OCI-LY7 (cell line): ENCODE measurements at regions not wholly inside any gene's neighbourhood (a gene's known extent, or its start where the extent isn't known, plus 50 kb on each side); places are given as distances from the start of the nearest gene placed in this dataset.

Experiments used
- BruUV-seq: library from RNA; stranded (reverse); fragments of 400-500 nt; replicated peaks from 2 replicates; lab custom pipeline; 2021; lab: Mats Ljungman, UMichigan
- CTCF ChIA-PET: fragments of 300-600 bp; sonication (Branson Sonifier 250); formaldehyde crosslinking; loops from one replicate; lab custom pipeline; 2022; ENCODE audit warnings: antibody characterized with exemption; ENCODE audit not compliant: unreplicated experiment; lab: Charles Lee
- POLR2A ChIA-PET: fragments of 300-600 bp; sonication (Branson Sonifier 250); formaldehyde crosslinking; loops from one replicate; lab custom pipeline; 2022; ENCODE audit warnings: antibody characterized with exemption; lab: Charles Lee
- DNase-seq: peaks from one replicate; pipeline ENCODE4 v3.0.0-alpha.2; 2015; ENCODE audit warnings: low spot score
- H2AFZ ChIP-seq: fragments of 200-600 bp; sonication (generic), shearing (Covaris generic); 2 replicates; pipeline ENCODE4 v1.6.1; 2014; ENCODE audit warnings: mild to moderate bottlenecking, antibody characterized with exemption, low read length, moderate library complexity
- H3K27ac ChIP-seq: fragments of 200-600 bp; sonication (generic); 2 replicates; pipeline ENCODE4 v1.5.1; 2014; ENCODE audit warnings: mixed run types, low read depth, mild to moderate bottlenecking, moderate library complexity, low read length, inconsistent platforms; ENCODE audit not compliant: poor library complexity, severe bottlenecking
- H3K36me3 ChIP-seq: fragments of 200-600 bp; sonication (generic); 2 replicates; pipeline ENCODE4 v1.6.1; 2014; ENCODE audit warnings: mild to moderate bottlenecking, antibody characterized with exemption, low read length, moderate library complexity, mixed read lengths; ENCODE audit not compliant: insufficient read depth
- H3K4me1 ChIP-seq: fragments of 200-600 bp; sonication (generic); 2 replicates; pipeline ENCODE4 v1.5.1; 2014; ENCODE audit warnings: mild to moderate bottlenecking, low read length; ENCODE audit not compliant: insufficient read depth, poor library complexity, severe bottlenecking
- H3K4me2 ChIP-seq: fragments of 200-600 bp; sonication (generic); 2 replicates; pipeline ENCODE4 v1.6.1; 2014; ENCODE audit warnings: mild to moderate bottlenecking, low read length
- H3K4me3 ChIP-seq: fragments of 200-600 bp; sonication (generic); 2 replicates; pipeline ENCODE4 v1.5.1; 2014; ENCODE audit warnings: mild to moderate bottlenecking, low read depth, low read length; ENCODE audit not compliant: poor library complexity, severe bottlenecking
- H3K79me2 ChIP-seq: fragments of 200-600 bp; sonication (generic); 2 replicates; pipeline ENCODE4 v1.6.1; 2016; ENCODE audit warnings: low read depth, mild to moderate bottlenecking, low read length, moderate library complexity, mixed read lengths; ENCODE audit not compliant: insufficient read depth
- H3K9me2 ChIP-seq: fragments of 200-600 bp; sonication (generic); 2 replicates; pipeline ENCODE4 v1.6.1; 2016; ENCODE audit warnings: mild to moderate bottlenecking, low read length, mixed read lengths; ENCODE audit not compliant: insufficient read depth
- H3K9me3 ChIP-seq: fragments of 200-600 bp; sonication (generic); 2 replicates; pipeline ENCODE4 v1.6.1; 2014; ENCODE audit warnings: mild to moderate bottlenecking, mixed run types, low read length, mixed read lengths
- H4K20me1 ChIP-seq: fragments of 200-600 bp; sonication (generic); 2 replicates; pipeline ENCODE4 v1.6.1; 2014; ENCODE audit warnings: mild to moderate bottlenecking, antibody characterized with exemption, low read length, moderate library complexity, mixed read lengths; ENCODE audit not compliant: insufficient read depth
- CTCF ChIP-seq: fragments of 200-600 bp; sonication (generic); conservative IDR thresholded peaks from 2 replicates; pipeline ENCODE4 v1.5.1; 2014; ENCODE audit warnings: mild to moderate bottlenecking, antibody characterized with exemption, low read length, moderate library complexity, mixed read lengths
- EZH2phosphoT487 ChIP-seq: fragments of 200-600 bp; sonication (generic); IDR thresholded peaks from 2 replicates; pipeline ENCODE4 v1.6.1; 2018; ENCODE audit warnings: low read depth, borderline replicate concordance, mild to moderate bottlenecking, mixed run types, antibody characterized with exemption, low read length, moderate library complexity, mixed read lengths
- intact Hi-C: fragments of 100-400 bp; cut with micrococcal nuclease; formaldehyde crosslinking; loops from one replicate; pipeline ENCODE4 v1.10.0; 2022; ENCODE audit not compliant: unreplicated experiment

GRCh38 chr1:228977307-228977706, 242.0 kb downstream of the RHOU start:
- H3K4me3 ChIP-seq, result no peak overlapping the region
- H3K4me2 ChIP-seq, result no peak overlapping the region
- no TSS peak for BruUV-seq
- H3K79me2 ChIP-seq, result no peaks in the 10 kb centered on the region
- H2AFZ ChIP-seq, result no peak overlapping the region
- no peaks in the 10 kb centered on the region for H3K9me2 ChIP-seq
- no peak for TF ChIP-seq CTCF
- no peak for TF ChIP-seq EZH2phosphoT487
- H4K20me1 ChIP-seq, result no peaks in the 10 kb centered on the region
- no peaks in the 10 kb centered on the region for H3K4me1 ChIP-seq
- intact Hi-C loops, result no loop called here
- H3K36me3 ChIP-seq, result no peaks in the 10 kb centered on the region
- no peak for DNase-seq
- no peak overlapping the region for H3K27ac ChIP-seq
- CTCF ChIA-PET, result no interaction called here
- POLR2A ChIA-PET, result interaction anchor here (0.6 kb wide), 1 partner anchor 563 kb away, joined by 4 read pairs; no protein-coding TSS in a partner anchor
- H3K9me3 ChIP-seq, result no peaks in the 10 kb centered on the region

- Histone ChIP-seq H3K27ac (no peak overlapping the region), H3K79me2 (no peaks in the 10 kb centered on the region), H3K36me3 (no peaks in the 10 kb centered on the region), H3K4me2 (no peak overlapping the region), H4K20me1 (no peaks in the 10 kb centered on the region), H3K9me3 (no peaks in the 10 kb centered on the region), H3K4me3 (no peak overlapping the region), H3K9me2 (no peaks in the 10 kb centered on the region), H2AFZ (no peak overlapping the region), H3K4me1 (no peaks in the 10 kb centered on the region)
- BruUV-seq, result no TSS peak
- CTCF ChIA-PET, result no interaction called here
- intact Hi-C loops, result no loop called here
- TF ChIP-seq EZH2phosphoT487 (no peak), CTCF (no peak)
- no peak for DNase-seq
- POLR2A ChIA-PET, result no interaction called here
Observed at GRCh38 chr1:228977741-228978140, 242.5 kb downstream of the RHOU start.

DNA sequence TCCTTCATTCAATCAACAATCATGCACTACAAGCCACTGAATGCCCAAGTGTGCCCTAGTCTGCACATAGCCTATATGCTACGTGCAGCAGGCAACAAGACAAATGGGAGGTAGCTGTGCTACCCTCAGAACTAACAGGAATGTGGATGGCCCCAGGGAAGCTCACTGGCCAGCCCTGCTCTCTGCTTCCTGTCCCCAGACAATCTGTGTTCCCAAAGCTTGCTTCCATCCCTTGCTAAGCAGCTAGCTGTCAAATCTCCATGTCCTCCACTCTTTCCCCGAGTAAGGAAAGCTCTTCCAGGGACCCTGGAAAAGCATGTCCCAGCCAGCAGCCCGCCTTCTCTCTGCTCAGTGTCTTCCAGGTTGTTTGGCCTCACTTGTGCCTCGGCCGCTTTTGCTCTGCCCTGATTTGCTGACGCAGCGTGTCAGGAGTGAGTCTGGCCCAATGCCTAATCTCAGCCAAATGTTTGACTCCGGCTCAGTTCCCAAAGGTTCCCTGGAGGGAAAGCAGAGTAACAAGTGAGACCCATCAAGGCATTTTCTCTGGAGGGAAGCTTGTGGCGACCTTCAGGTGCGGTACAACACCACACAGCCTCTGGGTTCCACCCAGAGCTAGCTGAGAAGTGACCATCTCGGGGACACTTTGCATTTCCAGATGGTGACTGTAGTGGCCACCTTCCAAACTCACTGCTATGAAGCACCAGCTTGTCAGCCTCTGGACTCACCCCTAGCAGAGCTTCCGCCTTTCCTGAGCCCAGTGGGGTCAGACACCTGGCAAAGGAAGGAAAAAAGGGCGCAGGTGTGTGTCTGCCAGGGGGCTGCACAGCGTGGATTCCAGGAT, 243.4 kb downstream of the RHOU start:
- Histone ChIP-seq H3K9me3 (no peaks in the 10 kb centered on the region), H3K27ac (no peak overlapping the region), H2AFZ (no peak overlapping the region), H3K4me1 (no peaks in the 10 kb centered on the region), H3K9me2 (no peaks in the 10 kb centered on the region), H3K4me3 (no peak overlapping the region), H3K36me3 (no peaks in the 10 kb centered on the region), H3K4me2 (no peak overlapping the region), H3K79me2 (no peaks in the 10 kb centered on the region), H4K20me1 (no peaks in the 10 kb centered on the region)
- DNase-seq, result no peak
- no TSS peak for BruUV-seq
- intact Hi-C loops, result no loop called here
- CTCF ChIA-PET, result no interaction called here
- TF ChIP-seq EZH2phosphoT487 (no peak), CTCF (no peak)
- POLR2A ChIA-PET, result no interaction called here
